Endodermal cell (in vitro differentiated cells): ENCODE measurements at regions not wholly inside any gene's neighbourhood (a gene's known extent, or its start where the extent isn't known, plus 50 kb on each side); places are given as distances from the start of the nearest gene placed in this dataset.

Source experiments
- DNase-seq: peaks from one replicate; pipeline ENCODE4 v3.0.0-alpha.2; 2017
- H3K27ac ChIP-seq: 2 replicates; pipeline ENCODE4 v1.5.1; 2013; ENCODE audit warnings: mild to moderate bottlenecking, low read depth, low read length, moderate library complexity
- H3K27me3 ChIP-seq: 2 replicates; pipeline ENCODE4 v1.6.1; 2013; ENCODE audit warnings: mild to moderate bottlenecking, low read length, moderate library complexity; ENCODE audit not compliant: insufficient read depth, control insufficient read depth, poor library complexity, severe bottlenecking
- H3K36me3 ChIP-seq: 2 replicates; pipeline ENCODE4 v1.7.0; 2013; ENCODE audit warnings: mild to moderate bottlenecking, low read length, moderate library complexity; ENCODE audit not compliant: control insufficient read depth, insufficient read depth
- H3K4me1 ChIP-seq: one replicate; pipeline ENCODE4 v1.7.0; 2013; ENCODE audit warnings: low read length; ENCODE audit not compliant: control insufficient read depth, insufficient read depth
- H3K4me3 ChIP-seq: 2 replicates; pipeline ENCODE4 v1.5.1; 2013; ENCODE audit warnings: mild to moderate bottlenecking, low read length, moderate library complexity
- H3K9ac ChIP-seq: 2 replicates; pipeline ENCODE4 v1.6.1; 2013; ENCODE audit warnings: mild to moderate bottlenecking, low read length, moderate library complexity; ENCODE audit not compliant: poor library complexity, severe bottlenecking; ENCODE audit errors: extremely low read depth
- H3K9me3 ChIP-seq: 2 replicates; pipeline ENCODE4 v1.6.1; 2013; ENCODE audit warnings: mild to moderate bottlenecking, low read length, moderate library complexity; ENCODE audit not compliant: control insufficient read depth
- H3K27ac Mint-ChIP-seq: 2 replicates; pipeline ENCODE4 v1.8.0; 2020; ENCODE audit warnings: mixed read lengths
- H3K27me3 Mint-ChIP-seq: 2 replicates; pipeline ENCODE4 v1.8.0; 2021; ENCODE audit warnings: mild to moderate bottlenecking, mixed read lengths; ENCODE audit not compliant: insufficient read depth
- H3K36me3 Mint-ChIP-seq: 2 replicates; pipeline ENCODE4 v1.8.0; 2020; ENCODE audit warnings: low read depth, mixed read lengths
- H3K4me1 Mint-ChIP-seq: 2 replicates; pipeline ENCODE4 v1.8.0; 2020; ENCODE audit warnings: mixed read lengths
- H3K4me3 Mint-ChIP-seq: 2 replicates; pipeline ENCODE4 v1.8.0; 2020; ENCODE audit warnings: mild to moderate bottlenecking, moderate library complexity, mixed read lengths
- H3K9me3 Mint-ChIP-seq: 2 replicates; pipeline ENCODE4 v1.8.0; 2020; ENCODE audit warnings: mild to moderate bottlenecking, mixed read lengths
- WGBS, 2 experiments: methylation state at CpG; one replicate each; pipeline versions ENCODE4 v1.1.5 to v1.1.7; 2013; ENCODE audit warnings: missing lambda C conversion rate in 2 of 2, mixed read lengths in 1 of 2; ENCODE audit not compliant: insufficient coverage in 1 of 2, insufficient read length in 1 of 2; 5-methylcytosine and 5-hydroxymethylcytosine counted together
- TF ChIP-seq, protein P1 (sequence below): fragments of 200-600 bp; sonication (generic); conservative IDR thresholded peaks from 2 replicates; pipeline ENCODE4 v1.5.0; 2021; ENCODE audit warnings: antibody characterized with exemption, mild to moderate bottlenecking

DNA sequence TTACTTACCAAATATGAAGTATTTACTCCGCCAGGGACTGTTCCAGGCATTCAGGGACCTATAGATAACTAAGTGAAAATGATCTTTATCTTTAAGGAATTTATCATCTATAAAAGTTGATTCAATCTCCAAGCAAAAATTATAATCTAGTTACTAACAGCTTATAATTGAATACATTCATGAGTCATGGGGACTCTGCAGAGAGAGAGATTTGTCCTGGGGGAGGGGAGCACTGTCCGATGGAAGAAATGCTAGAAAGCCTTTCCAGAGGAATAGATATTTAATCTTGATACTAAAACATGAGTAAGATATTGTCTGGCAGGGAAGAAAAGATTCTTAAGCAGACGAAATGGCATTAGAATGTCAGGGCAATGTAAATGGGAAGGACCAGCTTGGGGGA is 139.3 kb downstream of the CD164 start:
- H3K4me1 Mint-ChIP-seq = peaks cover 7% of the 10 kb centered on the region
- Histone ChIP-seq H3K27ac (no peak overlapping the region), H3K9ac (no peak overlapping the region), H3K4me3 (no peak overlapping the region), H3K9me3 (no peaks in the 10 kb centered on the region), H3K4me1 (peaks cover 5% of the 10 kb centered on the region), H3K27me3 (no peaks in the 10 kb centered on the region), H3K36me3 (no peaks in the 10 kb centered on the region)
- TF ChIP-seq, protein P1, sequence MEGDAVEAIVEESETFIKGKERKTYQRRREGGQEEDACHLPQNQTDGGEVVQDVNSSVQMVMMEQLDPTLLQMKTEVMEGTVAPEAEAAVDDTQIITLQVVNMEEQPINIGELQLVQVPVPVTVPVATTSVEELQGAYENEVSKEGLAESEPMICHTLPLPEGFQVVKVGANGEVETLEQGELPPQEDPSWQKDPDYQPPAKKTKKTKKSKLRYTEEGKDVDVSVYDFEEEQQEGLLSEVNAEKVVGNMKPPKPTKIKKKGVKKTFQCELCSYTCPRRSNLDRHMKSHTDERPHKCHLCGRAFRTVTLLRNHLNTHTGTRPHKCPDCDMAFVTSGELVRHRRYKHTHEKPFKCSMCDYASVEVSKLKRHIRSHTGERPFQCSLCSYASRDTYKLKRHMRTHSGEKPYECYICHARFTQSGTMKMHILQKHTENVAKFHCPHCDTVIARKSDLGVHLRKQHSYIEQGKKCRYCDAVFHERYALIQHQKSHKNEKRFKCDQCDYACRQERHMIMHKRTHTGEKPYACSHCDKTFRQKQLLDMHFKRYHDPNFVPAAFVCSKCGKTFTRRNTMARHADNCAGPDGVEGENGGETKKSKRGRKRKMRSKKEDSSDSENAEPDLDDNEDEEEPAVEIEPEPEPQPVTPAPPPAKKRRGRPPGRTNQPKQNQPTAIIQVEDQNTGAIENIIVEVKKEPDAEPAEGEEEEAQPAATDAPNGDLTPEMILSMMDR = no peak
- no peak for DNase-seq
- H3K9me3 Mint-ChIP-seq = peaks cover 7% of the 10 kb centered on the region
- H3K4me3 Mint-ChIP-seq = no peak overlapping the region
- 89 to 94% methylated on average over 2 to 3 of the region's 3 CpGs for WGBS, 2 experiments
- H3K27ac Mint-ChIP-seq = no peak overlapping the region
- H3K36me3 Mint-ChIP-seq = no peaks in the 10 kb centered on the region
- H3K27me3 Mint-ChIP-seq = no peaks in the 10 kb centered on the region

DNA sequence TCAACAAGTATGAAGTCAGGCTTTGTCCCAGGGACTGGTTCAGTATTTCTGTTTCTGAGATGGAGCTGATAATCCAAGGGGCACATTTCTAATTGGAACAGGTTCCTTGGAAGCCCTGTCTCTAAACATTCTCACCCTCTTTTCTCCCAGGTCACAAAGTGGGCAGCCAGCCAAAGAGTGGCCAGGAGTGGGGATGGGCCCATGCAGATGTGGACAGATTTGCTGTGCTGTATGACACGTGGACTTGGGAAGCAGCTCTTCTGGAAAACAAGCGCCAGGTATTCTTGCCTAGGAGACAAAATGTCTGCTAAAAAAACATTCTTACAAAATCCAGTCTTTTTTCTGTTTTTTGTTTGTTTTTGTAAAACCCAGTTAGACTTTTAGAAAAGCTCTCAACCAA is 140.2 kb downstream of the CD164 start:
- Histone ChIP-seq H3K36me3 (no peaks in the 10 kb centered on the region), H3K27me3 (no peaks in the 10 kb centered on the region), H3K27ac (no peak overlapping the region), H3K9ac (no peak overlapping the region), H3K4me3 (no peak overlapping the region), H3K9me3 (no peaks in the 10 kb centered on the region), H3K4me1 (peaks cover 5% of the 10 kb centered on the region)
- H3K4me3 Mint-ChIP-seq = no peak overlapping the region
- H3K27ac Mint-ChIP-seq = no peak overlapping the region
- TF ChIP-seq, protein P1 = no peak
- no peaks in the 10 kb centered on the region for H3K36me3 Mint-ChIP-seq
- no peak for DNase-seq
- WGBS, 2 experiments = 93 to 100% methylated on average over 1 to 2 of the region's 2 CpGs
- H3K27me3 Mint-ChIP-seq = peaks cover 4% of the 10 kb centered on the region
- peaks cover 7% of the 10 kb centered on the region for H3K4me1 Mint-ChIP-seq
- H3K9me3 Mint-ChIP-seq = peaks cover 7% of the 10 kb centered on the region

DNA sequence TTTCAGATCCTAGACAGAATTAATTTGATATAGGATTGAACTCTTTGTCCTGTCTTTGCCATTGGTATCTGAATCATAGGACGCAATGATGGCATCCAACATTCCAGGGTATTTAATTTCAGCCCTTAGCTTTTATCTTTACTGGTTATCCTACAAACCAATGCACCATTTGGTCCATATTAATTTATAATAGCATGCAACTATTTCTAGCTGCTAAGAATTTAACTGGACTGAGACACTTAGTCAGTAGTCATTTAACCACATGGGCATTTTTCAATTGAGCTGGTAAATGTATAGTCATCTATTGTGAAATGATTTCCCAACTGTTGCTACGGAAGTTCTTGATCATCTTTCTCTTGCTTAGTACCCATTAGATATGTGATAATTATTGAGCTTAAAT is 141.1 kb downstream of the CD164 start:
- H3K27me3 ChIP-seq = no peaks in the 10 kb centered on the region
- Mint-ChIP-seq H3K27ac (no peak overlapping the region), H3K9me3 (peaks cover 7% of the 10 kb centered on the region), H3K27me3 (peaks cover 6% of the 10 kb centered on the region), H3K36me3 (no peaks in the 10 kb centered on the region), H3K4me1 (peaks cover 10% of the 10 kb centered on the region), H3K4me3 (no peak overlapping the region)
- H3K9me3 ChIP-seq = no peaks in the 10 kb centered on the region
- H3K9ac ChIP-seq = no peak overlapping the region
- TF ChIP-seq, protein P1 = no peak
- H3K36me3 ChIP-seq = no peaks in the 10 kb centered on the region
- no peak for DNase-seq
- peaks cover 5% of the 10 kb centered on the region for H3K4me1 ChIP-seq
- H3K4me3 ChIP-seq = no peak overlapping the region
- H3K27ac ChIP-seq = no peak overlapping the region
- WGBS, 2 experiments = 85 to 90% methylated on average over 2 of the region's 2 CpGs
